Keratinocyte (primary cell): ENCODE measurements at regions not wholly inside any gene's neighbourhood (a gene's known extent, or its start where the extent isn't known, plus 50 kb on each side); places are given as distances from the start of the nearest gene placed in this dataset.
"Not testable (repeated sequence)": the region's sequence is repeated elsewhere in the genome, so short reads cannot be mapped to it uniquely, and the experiment has no call there.

ENCODE experiments used
- DNase-seq: peaks from one replicate; pipeline ENCODE4 v3.0.0-alpha.2; 2011; ENCODE audit warnings: low read depth, missing footprints, low spot score
- FAIRE-seq: peaks from 2 replicates; lab custom pipeline; 2011; peaks lifted over from hg19 to GRCh38; lab: Jason Lieb, UNC
- H2AFZ ChIP-seq: 2 replicates; pipeline ENCODE4 v1.6.0; 2012; ENCODE audit warnings: low read length, control low read depth, inconsistent platforms; ENCODE audit not compliant: control insufficient read depth
- H3K27ac ChIP-seq: 2 replicates; pipeline ENCODE4 v1.5.1; 2011; ENCODE audit warnings: low read length; ENCODE audit not compliant: control insufficient read depth, insufficient read depth
- H3K27me3 ChIP-seq: 3 replicates; pipeline ENCODE4 v1.6.0; 2011; ENCODE audit warnings: low read length; ENCODE audit not compliant: control insufficient read depth, insufficient read depth; ENCODE audit errors: extremely low read depth
- H3K36me3 ChIP-seq, 2 experiments: 2 replicates in 1 of 2; 3 replicates in 1 of 2; pipeline ENCODE4 v1.5.1; 2011; ENCODE audit warnings: low read length in 2 of 2, mild to moderate bottlenecking in 1 of 2; ENCODE audit not compliant: control insufficient read depth in 2 of 2, insufficient read depth in 2 of 2; ENCODE audit errors: extremely low read depth in 1 of 2
- H3K4me1 ChIP-seq: 3 replicates; pipeline ENCODE4 v1.5.1; 2011; ENCODE audit warnings: low read length; ENCODE audit not compliant: control insufficient read depth, insufficient read depth; ENCODE audit errors: extremely low read depth
- H3K4me2 ChIP-seq: 3 replicates; pipeline ENCODE4 v1.6.0; 2011; ENCODE audit warnings: low read depth, low read length; ENCODE audit not compliant: control insufficient read depth, insufficient read depth; ENCODE audit errors: extremely low read depth
- H3K4me3 ChIP-seq, 3 experiments: fragments of 200-600 bp in 1 of 3; sonication (generic) in 1 of 3; 2 replicates in 2 of 3; 3 replicates in 1 of 3; pipeline ENCODE4 v1.5.1; 2011 to 2016; ENCODE audit warnings: low read length in 3 of 3, mild to moderate bottlenecking in 3 of 3, control low read depth in 2 of 3, inconsistent platforms in 1 of 3, low read depth in 1 of 3, mixed read lengths in 1 of 3, mixed run types in 1 of 3, moderate library complexity in 1 of 3; ENCODE audit not compliant: control insufficient read depth in 2 of 3, insufficient read depth in 2 of 3; ENCODE audit errors: extremely low read depth in 1 of 3
- H3K79me2 ChIP-seq: 2 replicates; pipeline ENCODE4 v1.6.0; 2012; ENCODE audit warnings: low read length; ENCODE audit not compliant: control insufficient read depth, insufficient read depth
- H3K9ac ChIP-seq: 3 replicates; pipeline ENCODE4 v1.6.0; 2011; ENCODE audit warnings: low read length; ENCODE audit not compliant: control insufficient read depth, insufficient read depth; ENCODE audit errors: extremely low read depth
- H3K9me1 ChIP-seq: 3 replicates; pipeline ENCODE4 v1.6.0; 2011; ENCODE audit warnings: low read length; ENCODE audit not compliant: control insufficient read depth, insufficient read depth; ENCODE audit errors: extremely low read depth
- H3K9me3 ChIP-seq: 2 replicates; pipeline ENCODE4 v1.5.1; 2012; ENCODE audit warnings: low read depth, low read length; ENCODE audit not compliant: control insufficient read depth
- H4K20me1 ChIP-seq: 3 replicates; pipeline ENCODE4 v1.6.0; 2011; ENCODE audit warnings: low read length; ENCODE audit not compliant: control insufficient read depth, insufficient read depth; ENCODE audit errors: extremely low read depth
- CTCF ChIP-seq, 3 experiments: IDR thresholded peaks in 1 of 3; conservative IDR thresholded peaks in 1 of 3; optimal IDR thresholded peaks in 1 of 3; 2 replicates in 2 of 3; 3 replicates in 1 of 3; pipeline versions ENCODE3 to v1.5.1; 2011; ENCODE audit warnings: low read length in 3 of 3, mild to moderate bottlenecking in 3 of 3, moderate library complexity in 2 of 3, control low read depth in 1 of 3, inconsistent platforms in 1 of 3; ENCODE audit not compliant: insufficient read depth in 2 of 3; ENCODE audit errors: extremely low read depth in 1 of 3
- EZH2 ChIP-seq: IDR thresholded peaks from one replicate; pipeline ENCODE4 v1.6.1; 2012; ENCODE audit warnings: inconsistent platforms, mild to moderate bottlenecking, low read length, moderate library complexity
- dilution Hi-C: fragments of 300-500 bp; cut with MboI; formaldehyde crosslinking; loops from one replicate; pipeline ENCODE4 v1.7.0; 2020; ENCODE audit warnings: low sequenced_read_pairs; ENCODE audit not compliant: extremely low pct_ligation_motif_present

- Histone ChIP-seq H3K27ac (no peak overlapping the region), H3K4me3 (no peak overlapping the region), H3K79me2 (no peaks in the 10 kb centered on the region), H3K4me1 (no peaks in the 10 kb centered on the region), H2AFZ (no peak overlapping the region), H3K9ac (no peak overlapping the region), H3K27me3 (no peaks in the 10 kb centered on the region), H3K9me3 (no peaks in the 10 kb centered on the region), H3K9me1 (no peaks in the 10 kb centered on the region), H4K20me1 (no peaks in the 10 kb centered on the region), H3K4me2 (no peak overlapping the region), H3K36me3 (no peaks in the 10 kb centered on the region)
- DNase-seq, result no peak
- TF ChIP-seq CTCF (optimal IDR thresholded peaks at IDR 0.05 in 1 of 3, IDR thresholded peaks at IDR 0.05 in 1 of 3, conservative IDR thresholded peaks at IDR 0.05 in 1 of 3; ENCODE audit: extremely low read depth in 1 of 3, insufficient read depth in 2 of 3, low read length in 3 of 3) (no peak), EZH2 (no peak)
- dilution Hi-C loops, result no loop called here
- FAIRE-seq, result no peak
Observed at GRCh38 chr5:85375525-85375924, 990.8 kb upstream of the EDIL3 start.

GRCh38 chr5:85388770-85389169 is 1004.1 kb upstream of the EDIL3 start:
- Histone ChIP-seq H3K79me2 (no peaks in the 10 kb centered on the region), H4K20me1 (no peaks in the 10 kb centered on the region), H3K27me3 (no peaks in the 10 kb centered on the region), H3K9ac (no peak overlapping the region), H3K9me1 (no peaks in the 10 kb centered on the region), H2AFZ (no peak overlapping the region), H3K4me3 (no peak overlapping the region), H3K9me3 (no peaks in the 10 kb centered on the region), H3K27ac (no peak overlapping the region), H3K4me1 (no peaks in the 10 kb centered on the region), H3K4me2 (no peak overlapping the region), H3K36me3 (no peaks in the 10 kb centered on the region)
- dilution Hi-C loops, result no loop called here
- no peak for FAIRE-seq
- TF ChIP-seq EZH2 (no peak), CTCF (optimal IDR thresholded peaks at IDR 0.05 in 1 of 3, IDR thresholded peaks at IDR 0.05 in 1 of 3, conservative IDR thresholded peaks at IDR 0.05 in 1 of 3; ENCODE audit: extremely low read depth in 1 of 3, insufficient read depth in 2 of 3, low read length in 3 of 3) (no peak)
- no peak for DNase-seq

GRCh38 chr5:85392309-85392708 is 1007.6 kb upstream of the EDIL3 start:
- dilution Hi-C loops, H3K4me2 ChIP-seq, FAIRE-seq: not testable (repeated sequence)

More at GRCh38 chr5:85392309-85392708, 1007.6 kb upstream of the EDIL3 start:
- not testable (repeated sequence) for H3K27me3 ChIP-seq, H3K9ac ChIP-seq, H3K9me1 ChIP-seq, H3K79me2 ChIP-seq, H3K4me1 ChIP-seq, H3K27ac ChIP-seq, H3K9me3 ChIP-seq, H3K36me3 ChIP-seq, H3K4me3 ChIP-seq, H4K20me1 ChIP-seq, H2AFZ ChIP-seq, DNase-seq
